ENCODE measurements at regions not wholly inside any gene's neighbourhood (a gene's known extent, or its start where the extent isn't known, plus 50 kb on each side); places are given as distances from the start of the nearest gene placed in this dataset.

DNA sequence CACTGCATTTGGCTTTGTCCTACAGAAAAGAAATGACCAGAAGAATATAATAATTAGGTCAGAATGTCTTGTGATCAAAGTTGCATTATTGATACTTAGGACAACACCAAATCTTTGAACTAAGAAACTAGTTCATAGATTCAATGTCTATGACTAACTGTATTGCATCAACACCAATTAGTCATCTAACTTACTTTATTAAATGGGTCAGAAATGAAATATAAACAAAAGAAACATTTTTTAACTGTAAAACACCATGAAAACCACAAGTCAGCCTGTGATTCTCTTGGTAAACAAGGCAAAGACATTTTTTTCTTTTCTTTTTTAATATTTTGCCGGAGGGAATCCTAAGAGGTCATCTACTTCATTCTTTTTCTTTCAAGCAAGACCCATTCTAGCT, 114.1 kb upstream of the HDDC2 start:
- no peak for TF ChIP-seq POLR2A (IDR thresholded peaks at IDR 0.05)
- no peak for TF ChIP-seq POLR2AphosphoS5 (IDR thresholded peaks at IDR 0.05)
- TF ChIP-seq EP300 (IDR thresholded peaks at IDR 0.05; ENCODE audit: low read depth) = no peak
- TF ChIP-seq, protein P1, sequence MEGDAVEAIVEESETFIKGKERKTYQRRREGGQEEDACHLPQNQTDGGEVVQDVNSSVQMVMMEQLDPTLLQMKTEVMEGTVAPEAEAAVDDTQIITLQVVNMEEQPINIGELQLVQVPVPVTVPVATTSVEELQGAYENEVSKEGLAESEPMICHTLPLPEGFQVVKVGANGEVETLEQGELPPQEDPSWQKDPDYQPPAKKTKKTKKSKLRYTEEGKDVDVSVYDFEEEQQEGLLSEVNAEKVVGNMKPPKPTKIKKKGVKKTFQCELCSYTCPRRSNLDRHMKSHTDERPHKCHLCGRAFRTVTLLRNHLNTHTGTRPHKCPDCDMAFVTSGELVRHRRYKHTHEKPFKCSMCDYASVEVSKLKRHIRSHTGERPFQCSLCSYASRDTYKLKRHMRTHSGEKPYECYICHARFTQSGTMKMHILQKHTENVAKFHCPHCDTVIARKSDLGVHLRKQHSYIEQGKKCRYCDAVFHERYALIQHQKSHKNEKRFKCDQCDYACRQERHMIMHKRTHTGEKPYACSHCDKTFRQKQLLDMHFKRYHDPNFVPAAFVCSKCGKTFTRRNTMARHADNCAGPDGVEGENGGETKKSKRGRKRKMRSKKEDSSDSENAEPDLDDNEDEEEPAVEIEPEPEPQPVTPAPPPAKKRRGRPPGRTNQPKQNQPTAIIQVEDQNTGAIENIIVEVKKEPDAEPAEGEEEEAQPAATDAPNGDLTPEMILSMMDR (IDR thresholded peaks at IDR 0.05) = no peak

Data from transverse colon (tissue), 4 donors.